Mesothelial cell of epicardium (in vitro differentiated cells): ENCODE measurements at regions not wholly inside any gene's neighbourhood (a gene's known extent, or its start where the extent isn't known, plus 50 kb on each side); places are given as distances from the start of the nearest gene placed in this dataset.
A peak's percentile ranks its signal among the peaks of the same experiment; 100 is the strongest.

Experiments used
- DNase-seq, 2 experiments: peaks; one replicate each; pipeline ENCODE4 v3.0.0; 2021; ENCODE audit warnings: low spot score in 2 of 2; ENCODE audit not compliant: unreplicated experiment in 2 of 2
- H3K27ac Mint-ChIP-seq: 2 replicates; pipeline ENCODE4 v1.8.0; 2021; ENCODE audit warnings: mixed read lengths
- H3K27me3 Mint-ChIP-seq: 2 replicates; pipeline ENCODE4 v1.8.0; 2021; ENCODE audit warnings: low read depth, mixed read lengths
- H3K36me3 Mint-ChIP-seq: 2 replicates; pipeline ENCODE4 v1.8.0; 2021; ENCODE audit warnings: mixed read lengths
- H3K4me1 Mint-ChIP-seq: 2 replicates; pipeline ENCODE4 v1.8.0; 2021; ENCODE audit warnings: mixed read lengths
- H3K4me3 Mint-ChIP-seq: 2 replicates; pipeline ENCODE4 v1.8.0; 2021; ENCODE audit warnings: mild to moderate bottlenecking, moderate library complexity, mixed read lengths
- H3K9me3 Mint-ChIP-seq: 2 replicates; pipeline ENCODE4 v1.8.0; 2021; ENCODE audit warnings: mixed read lengths
- TF ChIP-seq, protein P1 (sequence below): fragments of 200-600 bp; sonication (generic); IDR thresholded peaks from one replicate; pipeline ENCODE4 v1.5.0; 2021; ENCODE audit warnings: antibody characterized with exemption; ENCODE audit not compliant: unreplicated experiment

DNA sequence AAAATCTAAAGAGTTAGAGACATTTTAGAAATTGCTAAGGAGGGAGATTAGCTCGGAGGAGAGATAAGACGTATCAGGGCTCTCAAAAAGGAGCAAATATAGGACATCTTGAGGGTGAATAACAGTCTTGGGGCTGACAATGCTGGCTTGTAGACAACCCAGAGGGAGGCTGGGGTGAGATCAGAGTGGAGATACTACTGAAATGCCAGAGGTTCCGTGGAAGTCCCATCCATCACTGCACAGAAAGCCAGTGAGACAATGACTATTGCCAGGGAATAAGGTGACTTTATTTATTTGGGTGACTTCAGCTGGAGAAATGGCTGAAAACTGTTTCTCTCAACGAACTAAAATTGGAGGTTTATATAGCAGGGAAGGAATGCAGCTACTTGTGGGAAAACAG is 838.1 kb upstream of the AGA start:
- Mint-ChIP-seq H3K4me1 (peaks cover 36% of the 10 kb centered on the region), H3K4me3 (peak overlapping the region; percentile 6), H3K27me3 (no peaks in the 10 kb centered on the region), H3K36me3 (peaks cover 1% of the 10 kb centered on the region), H3K9me3 (peaks cover 5% of the 10 kb centered on the region), H3K27ac (peak overlapping the region; percentile 87)
- TF ChIP-seq, protein P1, sequence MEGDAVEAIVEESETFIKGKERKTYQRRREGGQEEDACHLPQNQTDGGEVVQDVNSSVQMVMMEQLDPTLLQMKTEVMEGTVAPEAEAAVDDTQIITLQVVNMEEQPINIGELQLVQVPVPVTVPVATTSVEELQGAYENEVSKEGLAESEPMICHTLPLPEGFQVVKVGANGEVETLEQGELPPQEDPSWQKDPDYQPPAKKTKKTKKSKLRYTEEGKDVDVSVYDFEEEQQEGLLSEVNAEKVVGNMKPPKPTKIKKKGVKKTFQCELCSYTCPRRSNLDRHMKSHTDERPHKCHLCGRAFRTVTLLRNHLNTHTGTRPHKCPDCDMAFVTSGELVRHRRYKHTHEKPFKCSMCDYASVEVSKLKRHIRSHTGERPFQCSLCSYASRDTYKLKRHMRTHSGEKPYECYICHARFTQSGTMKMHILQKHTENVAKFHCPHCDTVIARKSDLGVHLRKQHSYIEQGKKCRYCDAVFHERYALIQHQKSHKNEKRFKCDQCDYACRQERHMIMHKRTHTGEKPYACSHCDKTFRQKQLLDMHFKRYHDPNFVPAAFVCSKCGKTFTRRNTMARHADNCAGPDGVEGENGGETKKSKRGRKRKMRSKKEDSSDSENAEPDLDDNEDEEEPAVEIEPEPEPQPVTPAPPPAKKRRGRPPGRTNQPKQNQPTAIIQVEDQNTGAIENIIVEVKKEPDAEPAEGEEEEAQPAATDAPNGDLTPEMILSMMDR: no peak
- DNase-seq: no peak

DNA sequence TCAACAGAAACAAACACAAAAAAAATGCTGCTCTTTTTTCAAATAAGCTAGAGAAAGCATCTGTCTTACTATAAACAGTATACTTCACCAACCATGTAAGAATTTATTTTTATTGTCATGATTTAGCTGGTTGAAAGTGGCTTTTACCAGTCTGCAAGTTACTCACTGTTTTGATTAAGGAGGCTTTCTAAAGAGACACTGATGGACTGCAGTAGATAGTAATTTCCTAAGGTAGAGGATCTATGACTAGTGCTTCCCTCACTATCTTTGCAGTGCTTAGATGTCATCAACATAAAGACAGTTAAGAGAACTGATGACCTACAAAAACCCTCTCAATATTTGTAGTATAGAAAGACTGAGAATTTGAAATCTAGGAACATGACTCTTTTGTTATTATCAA is 846.2 kb upstream of the AGA start:
- H3K4me3 Mint-ChIP-seq: no peak overlapping the region
- peaks cover 10% of the 10 kb centered on the region for H3K4me1 Mint-ChIP-seq
- DNase-seq: no peak
- peaks cover 33% of the 10 kb centered on the region for H3K9me3 Mint-ChIP-seq
- H3K27ac Mint-ChIP-seq: no peak overlapping the region
- H3K27me3 Mint-ChIP-seq: no peaks in the 10 kb centered on the region
- H3K36me3 Mint-ChIP-seq: peaks cover 6% of the 10 kb centered on the region
- TF ChIP-seq, protein P1: no peak

DNA sequence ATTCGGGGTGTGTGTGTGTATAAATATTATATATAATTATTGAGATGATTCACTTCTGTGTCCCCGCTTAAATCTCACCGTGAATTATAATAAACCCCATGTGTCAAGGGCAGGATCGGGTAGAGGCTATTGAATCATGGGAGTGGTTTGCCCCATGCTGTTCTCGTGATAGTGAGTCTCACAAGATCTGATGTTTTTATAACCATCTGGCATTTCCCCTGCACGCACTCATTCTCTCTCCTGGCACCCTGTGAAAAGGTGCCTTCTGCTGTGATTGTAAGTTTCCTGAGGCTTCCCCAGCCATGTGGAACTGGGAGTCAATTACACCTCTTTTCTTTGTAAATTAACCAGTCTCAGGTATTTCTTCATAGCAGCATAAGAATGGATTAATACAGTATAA is 851.4 kb upstream of the AGA start:
- Mint-ChIP-seq H3K4me1 (peaks cover 11% of the 10 kb centered on the region), H3K27me3 (no peaks in the 10 kb centered on the region), H3K9me3 (peaks cover 27% of the 10 kb centered on the region), H3K27ac (no peak overlapping the region), H3K36me3 (peaks cover 6% of the 10 kb centered on the region), H3K4me3 (no peak overlapping the region)
- DNase-seq: no peak
- TF ChIP-seq, protein P1: no peak

DNA sequence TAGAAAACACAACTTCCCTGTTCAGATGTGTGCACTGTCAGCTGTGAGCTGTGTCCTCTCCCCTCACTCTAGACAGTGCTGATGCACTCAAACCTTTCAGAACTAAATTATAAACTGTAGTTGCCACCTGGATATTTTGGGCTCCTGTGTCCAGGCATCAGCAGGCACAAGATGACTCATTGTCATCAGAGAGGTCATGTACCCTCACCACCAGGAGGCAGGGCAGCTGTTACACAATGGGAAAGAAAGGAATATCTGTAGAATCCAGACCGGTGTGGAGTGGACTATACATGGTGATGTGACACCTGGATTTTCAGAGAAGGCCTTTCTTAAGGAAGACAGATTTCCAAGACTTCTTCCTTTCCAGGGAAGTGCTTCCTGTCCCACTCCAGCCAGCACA is 854.4 kb upstream of the AGA start:
- no peak for DNase-seq
- no peaks in the 10 kb centered on the region for H3K27me3 Mint-ChIP-seq
- no peak overlapping the region for H3K27ac Mint-ChIP-seq
- TF ChIP-seq, protein P1: no peak
- no peak overlapping the region for H3K4me3 Mint-ChIP-seq
- H3K36me3 Mint-ChIP-seq: no peaks in the 10 kb centered on the region
- H3K9me3 Mint-ChIP-seq: peaks cover 11% of the 10 kb centered on the region
- H3K4me1 Mint-ChIP-seq: peaks cover 10% of the 10 kb centered on the region

DNA sequence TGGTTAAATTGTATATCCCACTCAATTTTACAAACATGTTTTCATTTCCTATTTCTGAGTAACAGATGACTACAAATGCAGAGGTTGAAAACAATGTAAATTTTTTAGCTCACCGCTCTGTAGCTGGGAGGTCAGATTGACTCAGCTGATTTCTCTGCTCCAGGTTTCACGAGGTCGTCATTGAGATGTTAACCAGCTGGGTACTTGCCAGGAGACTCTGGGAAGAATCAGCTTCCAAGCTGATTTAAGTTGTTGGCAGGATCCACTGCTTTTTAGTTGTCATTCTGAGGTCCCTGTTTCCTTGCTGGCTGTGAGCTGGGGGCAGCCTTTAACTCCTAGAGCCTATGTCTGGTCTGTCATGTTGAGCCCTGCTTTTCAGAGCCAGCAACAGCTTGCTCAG is 864.3 kb upstream of the AGA start:
- H3K27me3 Mint-ChIP-seq: no peaks in the 10 kb centered on the region
- no peaks in the 10 kb centered on the region for H3K9me3 Mint-ChIP-seq
- H3K4me1 Mint-ChIP-seq: peaks cover 9% of the 10 kb centered on the region
- no peak overlapping the region for H3K27ac Mint-ChIP-seq
- H3K4me3 Mint-ChIP-seq: no peak overlapping the region
- TF ChIP-seq, protein P1: no peak
- no peak for DNase-seq
- H3K36me3 Mint-ChIP-seq: no peaks in the 10 kb centered on the region

DNA sequence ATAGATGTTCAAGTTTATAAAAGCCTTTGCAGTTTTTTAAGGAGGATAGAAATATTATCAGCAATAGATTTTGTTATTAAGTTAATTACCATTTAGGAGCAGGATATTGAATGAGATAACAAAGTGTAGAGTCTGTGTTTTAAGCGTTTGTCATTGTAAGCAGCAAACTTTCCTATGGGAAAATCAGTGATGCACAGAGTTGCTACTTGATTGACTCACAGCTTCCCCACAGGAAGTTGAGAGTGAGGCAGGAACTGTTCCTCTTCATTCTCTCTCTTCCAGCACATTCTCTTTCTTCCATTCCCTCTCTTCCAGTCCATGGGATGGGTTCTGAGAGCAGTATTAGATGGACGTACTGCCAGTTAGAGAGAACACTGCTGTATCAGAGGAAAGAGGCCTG is 867.7 kb upstream of the AGA start:
- no peaks in the 10 kb centered on the region for H3K27me3 Mint-ChIP-seq
- H3K36me3 Mint-ChIP-seq: no peaks in the 10 kb centered on the region
- H3K9me3 Mint-ChIP-seq: no peaks in the 10 kb centered on the region
- no peak for DNase-seq
- no peak overlapping the region for H3K27ac Mint-ChIP-seq
- H3K4me3 Mint-ChIP-seq: no peak overlapping the region
- H3K4me1 Mint-ChIP-seq: peaks cover 4% of the 10 kb centered on the region
- TF ChIP-seq, protein P1: no peak
